Loucy (cell line): ENCODE measurements at regions not wholly inside any gene's neighbourhood (a gene's known extent, or its start where the extent isn't known, plus 50 kb on each side); places are given as distances from the start of the nearest gene placed in this dataset.

Experiments
- H2AFZ ChIP-seq: fragments of 200-600 bp; sonication (generic); 2 replicates; pipeline ENCODE4 v1.6.0; 2016; ENCODE audit warnings: antibody characterized with exemption, mild to moderate bottlenecking, low read length, moderate library complexity
- H3F3A ChIP-seq: fragments of 200-600 bp; 2 replicates; pipeline ENCODE4 v1.6.0; 2016; ENCODE audit warnings: antibody characterized with exemption, low read depth, mild to moderate bottlenecking
- H3K27me3 ChIP-seq: fragments of 200-600 bp; sonication (generic); 2 replicates; pipeline ENCODE4 v1.6.1; 2014; ENCODE audit warnings: low read length, mild to moderate bottlenecking; ENCODE audit not compliant: insufficient read depth, poor library complexity, severe bottlenecking
- H3K36me3 ChIP-seq: fragments of 200-600 bp; sonication (generic); 2 replicates; pipeline ENCODE4 v1.6.1; 2016; ENCODE audit warnings: low read length; ENCODE audit not compliant: insufficient read depth
- H3K4me1 ChIP-seq: fragments of 200-600 bp; sonication (generic); 2 replicates; pipeline ENCODE4 v1.5.1; 2014; ENCODE audit warnings: low read length, mild to moderate bottlenecking; ENCODE audit not compliant: insufficient read depth, poor library complexity, severe bottlenecking
- H3K4me2 ChIP-seq: fragments of 200-600 bp; sonication (generic); 2 replicates; pipeline ENCODE4 v1.6.0; 2014; ENCODE audit warnings: antibody characterized with exemption, low read length, low read depth, mild to moderate bottlenecking; ENCODE audit not compliant: poor library complexity, severe bottlenecking
- H3K4me3 ChIP-seq: fragments of 200-600 bp; sonication (generic); 2 replicates; pipeline ENCODE4 v1.5.1; 2014; ENCODE audit warnings: low read length, mild to moderate bottlenecking, mixed read lengths; ENCODE audit not compliant: poor library complexity, severe bottlenecking
- H3K79me2 ChIP-seq: fragments of 200-600 bp; sonication (generic); 2 replicates; pipeline ENCODE4 v1.6.1; 2014; ENCODE audit warnings: low read length; ENCODE audit not compliant: insufficient read depth
- H3K9ac ChIP-seq: fragments of 200-600 bp; sonication (generic); 2 replicates; pipeline ENCODE4 v1.6.0; 2014; ENCODE audit warnings: mild to moderate bottlenecking, low read depth, low read length, moderate library complexity; ENCODE audit not compliant: poor library complexity, severe bottlenecking
- H3K9me2 ChIP-seq: fragments of 200-600 bp; sonication (generic); replicated peaks from 2 replicates; pipeline ENCODE4 v1.6.1; 2016; ENCODE audit warnings: low read depth, low read length, mixed read lengths
- H3K9me3 ChIP-seq: fragments of 200-600 bp; sonication (generic); 2 replicates; pipeline ENCODE4 v1.6.1; 2014; ENCODE audit warnings: mild to moderate bottlenecking, antibody characterized with exemption, low read length, low read depth; ENCODE audit not compliant: insufficient read depth
- H4K20me1 ChIP-seq: fragments of 200-600 bp; sonication (generic); 2 replicates; pipeline ENCODE4 v1.6.0; 2014; ENCODE audit warnings: antibody characterized with exemption, low read length, mild to moderate bottlenecking; ENCODE audit not compliant: insufficient read depth, poor library complexity, severe bottlenecking
- CTCF ChIP-seq: fragments of 200-600 bp; sonication (generic); conservative IDR thresholded peaks from 2 replicates; pipeline ENCODE4 v1.5.1; 2014; ENCODE audit warnings: mild to moderate bottlenecking, antibody characterized with exemption, low read length
- EZH2phosphoT487 ChIP-seq: fragments of 200-600 bp; IDR thresholded peaks from 2 replicates; pipeline ENCODE4 v1.6.1; 2018; ENCODE audit warnings: antibody characterized with exemption, mild to moderate bottlenecking, moderate library complexity, borderline replicate concordance

GRCh38 chr1:36606641-36607262 lies 124.0 kb upstream of the CSF3R start:
- H3K9me2 ChIP-seq = no peaks in the 10 kb centered on the region
- no peak for TF ChIP-seq EZH2phosphoT487
- no peaks in the 10 kb centered on the region for H3K4me1 ChIP-seq
- no peak overlapping the region for H3K4me2 ChIP-seq
- no peaks in the 10 kb centered on the region for H3F3A ChIP-seq
- H3K4me3 ChIP-seq = no peak overlapping the region
- H4K20me1 ChIP-seq = no peaks in the 10 kb centered on the region
- no peak overlapping the region for H2AFZ ChIP-seq
- H3K27me3 ChIP-seq = no peaks in the 10 kb centered on the region
- no peaks in the 10 kb centered on the region for H3K36me3 ChIP-seq
- H3K79me2 ChIP-seq = no peaks in the 10 kb centered on the region
- no peak overlapping the region for H3K9ac ChIP-seq
- no peaks in the 10 kb centered on the region for H3K9me3 ChIP-seq

GRCh38 chr1:36605942-36606640 lies 123.4 kb upstream of the CSF3R start:
- H3K79me2 ChIP-seq = no peaks in the 10 kb centered on the region
- no peak overlapping the region for H3K9ac ChIP-seq
- TF ChIP-seq CTCF = no peak
- H3K9me2 ChIP-seq = no peaks in the 10 kb centered on the region
- H3K27me3 ChIP-seq = no peaks in the 10 kb centered on the region
- H3K4me3 ChIP-seq = no peak overlapping the region
- no peaks in the 10 kb centered on the region for H3K9me3 ChIP-seq
- H3K4me1 ChIP-seq = no peaks in the 10 kb centered on the region
- H3K36me3 ChIP-seq = no peaks in the 10 kb centered on the region
- H3F3A ChIP-seq = no peaks in the 10 kb centered on the region
- H4K20me1 ChIP-seq = no peaks in the 10 kb centered on the region
- H2AFZ ChIP-seq = no peak overlapping the region
- H3K4me2 ChIP-seq = no peak overlapping the region

- Histone ChIP-seq H3K27me3 (no peaks in the 10 kb centered on the region), H3F3A (no peaks in the 10 kb centered on the region), H3K9me3 (no peaks in the 10 kb centered on the region), H3K4me2 (no peak overlapping the region), H3K9ac (no peak overlapping the region), H3K9me2 (no peaks in the 10 kb centered on the region), H3K36me3 (no peaks in the 10 kb centered on the region), H3K4me3 (no peak overlapping the region), H3K79me2 (no peaks in the 10 kb centered on the region), H3K4me1 (no peaks in the 10 kb centered on the region), H4K20me1 (no peaks in the 10 kb centered on the region), H2AFZ (no peak overlapping the region)
- no peak for TF ChIP-seq EZH2phosphoT487
- no peak for TF ChIP-seq CTCF
Measured at GRCh38 chr1:36603461-36603860, 120.7 kb upstream of the CSF3R start.

- Histone ChIP-seq H3K36me3 (no peaks in the 10 kb centered on the region), H3K27me3 (no peaks in the 10 kb centered on the region), H3K9me2 (no peaks in the 10 kb centered on the region), H2AFZ (no peak overlapping the region), H3K9me3 (no peaks in the 10 kb centered on the region), H3K4me2 (no peak overlapping the region), H4K20me1 (no peaks in the 10 kb centered on the region), H3K4me3 (no peak overlapping the region), H3K9ac (no peak overlapping the region), H3K4me1 (no peaks in the 10 kb centered on the region), H3F3A (no peaks in the 10 kb centered on the region), H3K79me2 (no peaks in the 10 kb centered on the region)
- TF ChIP-seq CTCF (no peak), EZH2phosphoT487 (no peak)
Measured at GRCh38 chr1:36602184-36602583, 119.5 kb upstream of the CSF3R start.
